PC-3 (cell line): ENCODE measurements at regions not wholly inside any gene's neighbourhood (a gene's known extent, or its start where the extent isn't known, plus 50 kb on each side); places are given as distances from the start of the nearest gene placed in this dataset.

ENCODE experiments used
- ATAC-seq: fragments of 200-7000 bp; cut with Tn5 transposase; 2 replicates; pipeline ENCODE4 v1.9.1; 2020; ENCODE audit warnings: mild to moderate bottlenecking, moderate library complexity
- BruUV-seq: library from RNA; stranded (reverse); fragments of 400-500 nt; replicated peaks from 2 replicates; lab custom pipeline; 2021; lab: Mats Ljungman, UMichigan
- CTCF ChIA-PET: fragments of 300-600 bp; sonication (Branson Sonifier 250); formaldehyde crosslinking; loops from one replicate; lab custom pipeline; 2022; ENCODE audit warnings: antibody characterized with exemption; lab: Charles Lee
- POLR2A ChIA-PET: fragments of 300-600 bp; sonication (Branson Sonifier 250); formaldehyde crosslinking; loops from one replicate; lab custom pipeline; 2022; ENCODE audit warnings: antibody characterized with exemption; ENCODE audit not compliant: unreplicated experiment; lab: Charles Lee
- DNase-seq: peaks from one replicate; pipeline ENCODE4 v3.0.0-alpha.2; 2015
- H2AFZ ChIP-seq: fragments of 300-600 bp; sonication (generic); 2 replicates; pipeline ENCODE4 v1.6.0; 2016; ENCODE audit warnings: antibody characterized with exemption, low read length
- H3F3A ChIP-seq: fragments of 300-600 bp; sonication (generic); one replicate; pipeline ENCODE4 v1.6.0; 2017; ENCODE audit warnings: antibody characterized with exemption, low read length, control low read depth, mild to moderate bottlenecking; ENCODE audit not compliant: unreplicated experiment
- H3K27ac ChIP-seq: fragments of 300-600 bp; sonication (generic); 2 replicates; pipeline ENCODE4 v1.5.1; 2016; ENCODE audit warnings: mild to moderate bottlenecking, low read length
- H3K27me3 ChIP-seq: fragments of 300-600 bp; sonication (generic); 2 replicates; pipeline ENCODE4 v1.6.1; 2016; ENCODE audit warnings: low read length, mixed read lengths
- H3K36me3 ChIP-seq: fragments of 300-600 bp; sonication (generic); 2 replicates; pipeline ENCODE4 v1.6.1; 2016; ENCODE audit warnings: low read depth, mixed run types, low read length, mixed read lengths
- H3K4me1 ChIP-seq: fragments of 300-600 bp; sonication (generic); 2 replicates; pipeline ENCODE4 v1.5.1; 2016; ENCODE audit warnings: low read length; ENCODE audit not compliant: insufficient read depth
- H3K4me2 ChIP-seq: fragments of 300-600 bp; sonication (generic); 2 replicates; pipeline ENCODE4 v1.6.0; 2016; ENCODE audit warnings: low read length
- H3K4me3 ChIP-seq: fragments of 300-600 bp; sonication (generic); 2 replicates; pipeline ENCODE4 v1.5.1; 2016; ENCODE audit warnings: mild to moderate bottlenecking, low read length, mixed read lengths
- H3K79me2 ChIP-seq: fragments of 300-600 bp; sonication (generic); 2 replicates; pipeline ENCODE4 v1.6.1; 2017; ENCODE audit warnings: low read length, mixed read lengths
- H3K9ac ChIP-seq: fragments of 300-600 bp; sonication (generic); 2 replicates; pipeline ENCODE4 v1.6.0; 2016; ENCODE audit warnings: mild to moderate bottlenecking, low read length
- H3K9me2 ChIP-seq: fragments of 300-600 bp; sonication (generic); replicated peaks from 2 replicates; pipeline ENCODE4 v1.6.1; 2016; ENCODE audit warnings: mixed run types, low read length, mixed read lengths
- H3K9me3 ChIP-seq: fragments of 300-600 bp; sonication (generic); 2 replicates; pipeline ENCODE4 v1.6.1; 2016; ENCODE audit warnings: low read length, mixed read lengths
- H4K20me1 ChIP-seq: fragments of 300-600 bp; sonication (generic); 2 replicates; pipeline ENCODE4 v1.6.1; 2016; ENCODE audit warnings: low read length, mixed read lengths
- EZH2 ChIP-seq: fragments of 300-600 bp; sonication (generic); IDR thresholded peaks from one replicate; pipeline ENCODE4 v1.6.1; 2017; ENCODE audit warnings: antibody characterized with exemption, mild to moderate bottlenecking, low read length; ENCODE audit not compliant: unreplicated experiment
- EZH2phosphoT487 ChIP-seq: fragments of 300-600 bp; sonication (generic); IDR thresholded peaks from 2 replicates; pipeline ENCODE4 v1.6.1; 2018; ENCODE audit warnings: mild to moderate bottlenecking, antibody characterized with exemption, low read length, borderline replicate concordance
- intact Hi-C: fragments of 100-400 bp; cut with micrococcal nuclease; formaldehyde crosslinking; loops from 2 replicates; pipeline ENCODE4 v1.9.0; 2023
- TF ChIP-seq, protein P1 (sequence below): fragments of 300-600 bp; sonication (generic); conservative IDR thresholded peaks from 2 replicates; pipeline ENCODE4 v1.5.1; 2017; ENCODE audit warnings: antibody characterized with exemption, low read depth, mild to moderate bottlenecking, low read length

DNA sequence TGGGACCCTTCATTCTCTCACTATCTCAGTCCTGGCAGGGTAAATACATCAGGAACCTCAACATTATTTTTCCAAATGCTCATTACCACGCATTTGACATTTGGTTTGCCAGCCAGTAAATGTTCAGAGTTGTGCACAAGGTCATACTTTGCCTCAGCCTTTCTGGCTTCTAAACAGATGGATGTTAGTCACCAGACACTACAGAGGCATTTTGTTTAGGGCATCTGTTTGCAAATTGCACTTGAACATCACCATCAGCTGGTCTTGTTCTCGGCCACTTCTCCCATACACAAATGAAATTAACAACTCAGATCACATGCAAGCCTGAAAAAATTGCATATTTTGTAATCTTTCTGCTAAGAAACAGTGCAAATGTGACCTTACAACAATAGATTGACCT, 75.0 kb upstream of the SLC1A1 start:
- Histone ChIP-seq H3K27ac (no peak overlapping the region), H2AFZ (no peak overlapping the region), H3K4me3 (no peak overlapping the region), H3F3A (no peaks in the 10 kb centered on the region), H3K9me3 (no peaks in the 10 kb centered on the region), H3K36me3 (no peaks in the 10 kb centered on the region), H3K27me3 (no peaks in the 10 kb centered on the region), H3K4me2 (no peak overlapping the region), H3K9me2 (no peaks in the 10 kb centered on the region), H3K79me2 (no peaks in the 10 kb centered on the region), H4K20me1 (no peaks in the 10 kb centered on the region), H3K9ac (no peak overlapping the region), H3K4me1 (no peaks in the 10 kb centered on the region)
- BruUV-seq: no TSS peak
- no peak for ATAC-seq
- CTCF ChIA-PET: no interaction called here
- POLR2A ChIA-PET: no interaction called here
- no peak for TF ChIP-seq EZH2
- intact Hi-C loops: no loop called here
- DNase-seq: no peak

DNA sequence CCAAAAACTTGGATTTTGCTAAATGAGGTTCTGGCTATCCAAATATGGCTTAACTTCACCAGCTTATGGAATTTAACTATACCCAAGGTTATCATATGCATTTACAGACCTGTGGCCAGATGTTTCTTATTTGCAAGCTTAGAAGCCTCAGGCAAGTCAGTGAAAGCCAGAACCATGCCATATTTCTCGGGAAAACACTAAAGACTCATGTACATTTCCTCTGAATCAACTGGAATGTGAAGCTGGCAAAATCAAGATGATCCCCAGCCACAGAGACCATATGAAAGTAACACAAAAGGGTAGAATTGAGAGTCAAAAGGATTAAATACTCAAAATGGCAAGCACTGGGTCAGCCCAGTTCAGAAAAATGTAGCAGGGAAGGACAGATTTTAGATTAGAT, 76.4 kb upstream of the SLC1A1 start:
- ChIA-PET POLR2A (no interaction called here), CTCF (no interaction called here)
- TF ChIP-seq, protein P1, sequence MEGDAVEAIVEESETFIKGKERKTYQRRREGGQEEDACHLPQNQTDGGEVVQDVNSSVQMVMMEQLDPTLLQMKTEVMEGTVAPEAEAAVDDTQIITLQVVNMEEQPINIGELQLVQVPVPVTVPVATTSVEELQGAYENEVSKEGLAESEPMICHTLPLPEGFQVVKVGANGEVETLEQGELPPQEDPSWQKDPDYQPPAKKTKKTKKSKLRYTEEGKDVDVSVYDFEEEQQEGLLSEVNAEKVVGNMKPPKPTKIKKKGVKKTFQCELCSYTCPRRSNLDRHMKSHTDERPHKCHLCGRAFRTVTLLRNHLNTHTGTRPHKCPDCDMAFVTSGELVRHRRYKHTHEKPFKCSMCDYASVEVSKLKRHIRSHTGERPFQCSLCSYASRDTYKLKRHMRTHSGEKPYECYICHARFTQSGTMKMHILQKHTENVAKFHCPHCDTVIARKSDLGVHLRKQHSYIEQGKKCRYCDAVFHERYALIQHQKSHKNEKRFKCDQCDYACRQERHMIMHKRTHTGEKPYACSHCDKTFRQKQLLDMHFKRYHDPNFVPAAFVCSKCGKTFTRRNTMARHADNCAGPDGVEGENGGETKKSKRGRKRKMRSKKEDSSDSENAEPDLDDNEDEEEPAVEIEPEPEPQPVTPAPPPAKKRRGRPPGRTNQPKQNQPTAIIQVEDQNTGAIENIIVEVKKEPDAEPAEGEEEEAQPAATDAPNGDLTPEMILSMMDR: no peak
- TF ChIP-seq EZH2phosphoT487: no peak
- no peak for TF ChIP-seq EZH2
- no TSS peak for BruUV-seq
- intact Hi-C loops: no loop called here
- Histone ChIP-seq H3K9me2 (no peaks in the 10 kb centered on the region), H3K79me2 (no peaks in the 10 kb centered on the region), H3K4me1 (no peaks in the 10 kb centered on the region), H3K27me3 (no peaks in the 10 kb centered on the region), H4K20me1 (no peaks in the 10 kb centered on the region), H3K36me3 (no peaks in the 10 kb centered on the region), H3K4me2 (no peak overlapping the region), H3K9ac (no peak overlapping the region), H3K9me3 (no peaks in the 10 kb centered on the region), H2AFZ (no peak overlapping the region), H3K4me3 (no peak overlapping the region), H3F3A (no peaks in the 10 kb centered on the region), H3K27ac (no peak overlapping the region)
- ATAC-seq (no peak), DNase-seq (no peak)

DNA sequence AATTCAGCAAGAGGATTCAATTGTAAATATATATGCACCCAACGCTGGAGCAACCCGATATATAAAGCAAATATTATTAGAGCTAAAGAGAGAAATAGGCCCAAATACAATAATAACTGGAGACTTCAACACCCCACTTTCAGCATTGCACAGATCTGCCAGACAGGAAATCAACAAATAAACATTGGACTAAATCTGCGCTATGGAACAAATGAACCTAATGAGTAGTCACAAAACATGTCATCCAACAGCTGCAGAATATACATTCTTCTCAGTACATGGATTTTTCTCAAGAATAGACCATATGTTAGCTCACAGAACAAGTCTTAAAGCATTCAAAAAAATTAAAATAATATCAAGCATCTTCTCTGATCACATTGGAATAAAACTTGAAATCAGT, 86.1 kb upstream of the SLC1A1 start:
- CTCF ChIA-PET: no interaction called here
- H2AFZ ChIP-seq: no peak overlapping the region
- no peaks in the 10 kb centered on the region for H4K20me1 ChIP-seq
- no peaks in the 10 kb centered on the region for H3K36me3 ChIP-seq
- H3K9ac ChIP-seq: no peak overlapping the region
- no TSS peak for BruUV-seq
- no peaks in the 10 kb centered on the region for H3K27me3 ChIP-seq
- no peaks in the 10 kb centered on the region for H3F3A ChIP-seq
- no peak overlapping the region for H3K4me3 ChIP-seq
- intact Hi-C loops: no loop called here
- no peak overlapping the region for H3K4me2 ChIP-seq
- no peaks in the 10 kb centered on the region for H3K9me3 ChIP-seq
- H3K4me1 ChIP-seq: no peaks in the 10 kb centered on the region
- H3K79me2 ChIP-seq: no peaks in the 10 kb centered on the region
- H3K9me2 ChIP-seq: no peaks in the 10 kb centered on the region
- TF ChIP-seq EZH2 (no peak), EZH2phosphoT487 (no peak)
- TF ChIP-seq, protein P1: no peak
- no peak for ATAC-seq
- no peak for DNase-seq
- H3K27ac ChIP-seq: no peak overlapping the region
- POLR2A ChIA-PET: no interaction called here
